ENCODE measurements at regions not wholly inside any gene's neighbourhood (a gene's known extent, or its start where the extent isn't known, plus 50 kb on each side); places are given as distances from the start of the nearest gene placed in this dataset.

DNA sequence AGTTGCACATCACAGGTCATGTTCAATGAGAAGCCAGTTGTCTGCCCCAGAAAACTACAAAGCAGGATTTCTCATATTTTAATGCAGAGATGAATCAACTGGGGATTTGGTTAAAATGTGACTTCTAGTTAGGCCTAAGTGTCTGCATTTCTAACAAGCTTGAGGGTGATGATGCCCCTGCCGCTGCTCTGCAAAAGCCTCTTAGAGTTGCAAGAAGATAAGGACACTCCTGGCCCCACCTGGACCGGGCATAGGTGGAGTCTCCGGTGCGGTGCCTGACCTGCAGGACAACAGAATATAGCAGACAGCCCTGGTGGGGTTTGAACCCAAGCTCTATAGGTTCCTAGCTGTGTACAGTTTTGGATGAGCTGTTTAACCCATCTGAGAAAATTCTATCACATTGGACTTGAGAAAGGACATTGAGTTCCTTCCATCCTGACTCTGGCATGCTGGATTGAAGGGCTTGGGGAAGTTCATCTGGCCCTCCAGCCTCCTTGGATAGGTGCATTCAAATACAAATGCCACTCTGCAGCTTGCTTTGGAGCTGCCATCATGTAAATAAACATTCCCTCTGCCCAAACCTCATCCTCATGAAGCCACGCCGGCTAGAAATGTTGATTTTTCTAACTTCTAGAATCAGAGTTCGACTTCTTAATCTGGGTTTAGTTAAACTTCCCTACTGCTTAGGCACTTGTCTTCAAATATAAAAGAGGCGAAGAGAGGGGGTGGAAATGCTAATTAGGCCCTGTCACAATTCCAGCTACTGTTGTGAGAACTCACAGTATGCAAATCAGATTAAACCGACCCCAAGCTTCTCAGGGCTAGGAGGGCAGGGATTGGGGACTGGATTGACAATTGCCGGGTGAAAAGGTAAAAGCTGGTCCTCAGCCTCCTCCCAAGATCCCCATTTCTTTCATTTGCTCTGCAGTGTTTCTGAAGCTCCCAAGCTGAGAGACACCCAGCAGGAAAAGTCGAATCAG, 1225.6 kb downstream of the VRK1 start:
- no peak for DNase-seq (ENCODE audit: low read depth)

DNA sequence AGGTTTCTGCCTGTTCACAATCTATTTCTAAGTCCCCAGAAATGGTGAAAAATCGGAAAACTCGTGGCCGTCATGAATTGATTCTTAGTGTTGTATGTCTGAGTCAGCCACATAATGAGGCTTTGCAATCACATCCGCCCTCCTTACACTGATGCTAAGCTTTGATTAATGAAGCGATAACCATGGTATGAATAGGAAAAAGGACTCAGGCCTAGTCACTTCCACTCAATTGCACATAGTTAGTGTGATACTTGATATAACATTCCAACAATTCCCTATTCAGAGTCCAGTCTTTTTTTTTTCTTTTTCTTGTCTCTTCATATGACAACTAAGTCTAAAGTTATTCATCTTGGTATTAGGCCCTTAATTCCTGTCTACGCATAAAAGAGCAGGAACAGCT, 1231.0 kb downstream of the VRK1 start:
- DNase-seq (ENCODE audit: low read depth) = no peak

GRCh38 chr14:98035396-98035795, 1236.6 kb downstream of the BCL11B start:
- DNase-seq (ENCODE audit: low read depth) = no peak

- DNase-seq (ENCODE audit: low read depth) = no peak
Measured at GRCh38 chr14:98037831-98038230, 1234.2 kb downstream of the BCL11B start.

DNA sequence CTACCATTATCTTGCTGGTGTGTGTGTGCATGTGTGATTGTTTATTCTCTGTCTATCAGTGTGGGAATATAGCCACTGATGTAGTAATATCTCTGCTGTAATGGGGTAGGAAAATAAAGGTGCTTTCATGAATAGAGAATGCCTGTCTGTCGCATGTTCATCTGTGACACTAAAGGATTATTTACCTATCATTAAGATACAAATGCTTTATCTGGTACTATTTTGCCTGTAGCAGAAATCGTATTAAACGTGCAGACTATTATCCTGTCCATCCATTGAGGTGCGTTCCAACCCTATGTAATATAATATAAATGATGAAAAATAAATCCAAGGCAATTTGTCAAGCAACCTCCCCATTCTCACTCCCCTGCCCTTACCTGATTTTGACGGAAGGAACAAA, 1215.1 kb downstream of the BCL11B start:
- no peak for DNase-seq (ENCODE audit: low read depth)

- no peak for DNase-seq (ENCODE audit: low read depth)
Measured at GRCh38 chr14:98059106-98059505, 1212.9 kb downstream of the BCL11B start.

GRCh38 chr14:98062083-98062482, 1209.9 kb downstream of the BCL11B start:
- DNase-seq (ENCODE audit: low read depth) = no peak

DNA sequence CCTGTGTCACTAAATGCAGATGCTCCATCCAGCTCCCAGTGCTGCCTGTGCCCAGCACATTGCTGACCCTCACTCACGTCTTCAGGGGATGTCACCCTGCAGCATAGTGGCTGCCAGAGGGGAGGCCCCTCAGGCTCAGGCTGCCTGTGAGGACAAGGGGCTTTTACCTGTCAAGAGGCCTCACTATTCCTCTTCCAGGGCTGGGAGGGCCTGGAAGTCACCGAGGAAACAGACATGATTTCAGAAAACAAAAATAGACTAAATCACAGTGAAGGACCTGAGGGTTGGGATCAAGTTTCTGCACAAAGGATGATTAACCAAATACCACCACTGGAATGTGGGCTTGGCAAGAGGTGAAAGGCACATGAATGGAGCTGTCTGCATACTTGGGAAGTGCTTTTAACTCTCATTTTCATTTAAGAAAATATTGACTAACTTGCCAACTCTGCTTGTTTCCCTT, 1202.3 kb downstream of the BCL11B start:
- DNase-seq (ENCODE audit: low read depth) = no peak

- DNase-seq (ENCODE audit: low read depth) = no peak
Measured at GRCh38 chr14:98070536-98070935, 1201.5 kb downstream of the BCL11B start.

- DNase-seq (ENCODE audit: low read depth) = no peak
Measured at GRCh38 chr14:98074111-98074510, 1197.9 kb downstream of the BCL11B start.

- no peak for DNase-seq (ENCODE audit: low read depth)
Measured at GRCh38 chr14:98077176-98077575, 1194.8 kb downstream of the BCL11B start.

DNA sequence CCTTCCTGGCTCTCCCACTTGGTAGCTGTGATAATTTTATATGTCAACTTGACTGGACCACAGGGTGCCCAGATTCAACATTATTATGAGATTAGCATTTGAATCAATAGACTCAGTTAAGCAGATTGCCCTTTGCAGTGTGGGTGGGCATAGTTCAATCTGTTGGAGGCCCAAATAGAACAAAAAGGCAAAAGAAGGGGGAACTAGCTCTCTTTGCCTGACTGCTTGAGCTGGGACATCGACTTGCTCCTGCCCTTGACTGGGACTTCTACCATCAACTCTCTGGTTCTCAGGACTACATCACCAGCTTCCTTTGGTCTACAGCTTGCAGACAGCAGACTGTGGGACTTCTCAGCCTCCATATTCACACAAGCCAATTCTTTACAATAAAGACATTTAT, 1189.2 kb downstream of the BCL11B start:
- no peak for DNase-seq (ENCODE audit: low read depth)

- no peak for DNase-seq (ENCODE audit: low read depth)
Measured at GRCh38 chr14:98085751-98086150, 1186.2 kb downstream of the BCL11B start.

DNA sequence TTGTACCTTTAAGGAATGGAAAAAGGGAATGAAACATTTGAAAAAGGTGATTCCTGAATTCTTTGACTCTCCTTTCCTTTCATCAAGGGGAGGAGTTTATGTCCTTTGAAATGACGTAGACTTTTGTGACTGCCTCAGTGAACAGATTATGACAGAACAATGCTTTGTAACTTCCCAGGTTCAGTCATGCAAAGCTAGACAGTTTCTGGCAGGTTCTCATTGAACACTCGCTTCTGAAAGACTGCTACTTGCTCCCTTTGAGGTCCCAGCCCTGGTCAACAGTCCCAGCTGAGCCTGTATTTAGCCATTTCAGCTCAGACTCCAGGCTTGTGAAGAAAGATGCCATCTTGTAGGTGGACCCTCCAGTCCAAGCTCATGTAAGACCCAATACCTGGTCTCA, 1178.9 kb downstream of the BCL11B start:
- DNase-seq (ENCODE audit: low read depth) = no peak

DNA sequence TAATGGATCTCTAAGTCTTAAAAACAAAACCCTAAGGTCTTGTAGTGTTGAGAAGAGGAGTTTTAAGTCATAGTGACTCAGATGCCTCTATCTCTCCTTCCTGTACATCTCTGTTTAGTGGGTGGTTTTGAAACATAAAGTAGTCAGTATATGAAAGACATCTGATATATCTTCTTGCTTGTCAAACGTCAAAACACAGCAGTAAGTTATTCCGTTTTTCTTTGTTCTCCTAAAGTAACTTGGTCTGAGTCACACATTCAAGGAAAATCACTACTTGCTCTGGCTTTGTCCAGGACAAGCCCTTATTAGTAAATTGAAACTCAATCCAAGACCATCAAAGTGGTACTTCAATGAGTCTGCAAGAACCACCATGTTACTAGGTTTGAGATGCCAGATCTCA, 1172.5 kb downstream of the BCL11B start:
- DNase-seq (ENCODE audit: low read depth) = no peak

DNA sequence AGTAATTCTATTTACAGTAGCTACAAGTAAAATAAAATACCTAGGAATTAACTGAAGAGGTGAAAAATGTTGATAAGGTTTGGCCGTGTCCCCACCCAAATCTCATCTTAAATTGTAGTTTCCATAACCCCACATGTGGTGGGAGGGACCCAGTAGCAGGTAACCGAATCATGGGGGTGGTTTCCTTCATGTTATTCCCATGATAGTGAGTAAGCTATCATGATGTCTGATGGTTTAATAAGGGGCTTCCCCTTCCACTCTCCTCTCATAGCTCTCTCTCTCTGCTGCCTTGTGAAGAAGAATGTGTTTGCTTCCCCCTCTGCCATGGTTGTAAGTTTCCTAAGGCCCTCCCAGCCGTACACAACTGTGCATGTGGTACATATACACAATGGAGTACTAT, 1170.7 kb downstream of the BCL11B start:
- no peak for DNase-seq (ENCODE audit: low read depth)

DNA sequence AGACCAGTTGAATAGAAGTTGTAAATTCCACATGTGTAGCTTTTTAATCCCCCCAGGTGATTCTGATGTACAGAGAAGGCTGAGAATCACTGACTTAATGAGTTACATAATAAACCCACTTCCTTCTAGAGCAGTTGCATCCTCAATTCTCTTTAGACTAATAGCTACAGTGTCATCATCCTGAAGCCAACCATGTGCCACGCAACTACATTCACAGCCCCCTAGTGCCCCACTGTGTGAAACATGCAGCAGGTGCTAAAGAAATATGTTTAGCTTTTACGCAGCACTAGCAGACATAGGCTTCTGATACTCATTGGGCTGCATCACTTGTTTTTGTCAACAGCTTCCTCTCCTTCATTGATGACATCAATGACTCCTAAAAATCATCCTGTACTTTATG, 1168.3 kb downstream of the BCL11B start:
- DNase-seq (ENCODE audit: low read depth) = no peak

DNA sequence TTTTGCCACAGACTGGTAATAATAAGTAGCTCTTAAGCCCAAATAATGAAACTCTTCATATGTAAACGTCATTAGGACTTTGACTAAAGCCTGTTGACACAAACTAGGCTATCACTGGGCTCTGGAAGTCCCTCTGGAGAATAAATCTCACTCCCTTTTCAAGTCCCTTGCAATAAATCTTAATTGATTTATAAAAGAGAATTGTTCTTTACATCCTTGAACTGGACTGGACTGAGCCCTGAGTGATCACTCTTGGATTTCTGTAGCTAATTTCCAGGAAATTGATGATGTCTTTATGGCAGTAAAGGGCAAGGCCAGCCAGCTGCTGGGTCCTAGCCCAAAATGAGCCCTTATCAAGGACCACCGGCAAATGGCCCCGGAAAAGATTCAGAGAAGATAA, 1162.7 kb downstream of the BCL11B start:
- DNase-seq (ENCODE audit: low read depth) = no peak

GRCh38 chr14:98112194-98112780, 1159.7 kb downstream of the BCL11B start:
- no peak for DNase-seq (ENCODE audit: low read depth)

DNA sequence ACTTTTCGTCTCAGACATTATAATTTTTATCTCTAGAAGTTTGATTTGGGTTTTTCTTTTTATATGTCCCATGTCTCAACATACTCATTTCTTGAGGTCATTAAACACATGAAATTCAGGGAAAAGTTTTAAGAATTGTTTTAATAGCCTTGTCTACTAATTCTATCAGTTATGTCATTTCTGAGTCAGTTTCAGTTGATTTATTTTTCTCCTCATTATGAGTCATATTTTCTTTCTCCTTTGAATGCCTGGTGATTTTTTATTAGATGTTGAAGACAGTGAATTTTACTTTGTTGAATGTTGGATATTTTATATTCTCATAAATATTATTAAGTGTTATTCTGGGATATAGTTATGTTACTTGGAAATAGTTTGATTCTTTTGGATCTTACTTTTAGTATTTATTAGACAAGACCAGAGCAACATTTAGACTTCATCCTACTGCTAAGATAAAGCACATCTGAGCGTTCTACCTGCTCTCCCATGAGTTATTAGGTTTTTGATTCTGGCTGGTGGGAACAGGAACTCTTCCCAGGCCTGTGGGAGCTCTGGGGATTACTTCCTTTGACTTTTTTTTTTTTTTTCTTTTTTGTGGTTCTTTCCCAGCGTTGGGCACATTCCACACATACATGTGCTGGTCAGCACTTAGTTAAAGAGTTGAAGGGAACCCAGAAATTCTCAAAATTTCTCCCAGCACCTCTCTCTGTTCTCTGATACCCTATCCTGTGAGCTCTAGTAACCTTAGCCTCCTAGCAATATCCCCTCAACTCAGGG, 1157.7 kb downstream of the BCL11B start:
- no peak for DNase-seq (ENCODE audit: low read depth)

DNA sequence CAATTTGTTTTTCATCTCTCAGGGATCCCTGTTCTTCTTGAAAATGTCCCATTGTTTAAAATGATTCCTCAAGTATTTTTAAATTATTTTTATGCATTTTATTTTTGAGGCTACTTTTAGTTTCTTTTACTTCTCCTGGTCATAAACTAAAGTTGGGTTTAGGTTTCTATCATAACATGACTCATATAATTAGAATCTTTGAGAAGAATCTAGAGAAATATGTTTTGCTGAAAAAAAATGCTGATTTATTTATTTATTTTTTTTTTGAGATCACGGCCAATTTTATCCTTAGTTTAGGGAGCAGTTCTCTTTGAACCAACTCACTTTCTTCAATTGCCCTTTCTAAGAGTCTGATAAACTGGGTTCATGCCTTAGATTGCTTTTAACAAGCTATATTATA, 1157.1 kb downstream of the BCL11B start:
- DNase-seq (ENCODE audit: low read depth) = no peak

DNA sequence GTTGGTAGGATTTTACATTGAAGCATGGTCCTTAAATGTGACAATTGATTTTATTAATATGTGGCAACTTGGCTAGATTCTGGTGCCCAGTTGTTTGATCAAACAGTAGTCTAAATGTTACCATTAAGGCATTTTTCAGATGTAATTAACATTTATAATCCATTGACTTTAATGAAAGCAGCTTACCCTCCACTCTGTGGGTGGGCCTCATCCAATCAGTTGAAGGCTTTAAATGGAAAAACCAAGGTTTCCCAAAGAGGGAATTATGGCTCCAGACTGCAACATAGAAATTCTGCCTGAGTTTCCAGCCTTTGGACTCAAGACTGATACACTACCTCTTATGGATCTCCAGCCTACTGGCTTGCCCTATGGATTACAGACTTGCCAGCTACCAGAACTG, 1153.2 kb downstream of the BCL11B start:
- no peak for DNase-seq (ENCODE audit: low read depth)

DNA sequence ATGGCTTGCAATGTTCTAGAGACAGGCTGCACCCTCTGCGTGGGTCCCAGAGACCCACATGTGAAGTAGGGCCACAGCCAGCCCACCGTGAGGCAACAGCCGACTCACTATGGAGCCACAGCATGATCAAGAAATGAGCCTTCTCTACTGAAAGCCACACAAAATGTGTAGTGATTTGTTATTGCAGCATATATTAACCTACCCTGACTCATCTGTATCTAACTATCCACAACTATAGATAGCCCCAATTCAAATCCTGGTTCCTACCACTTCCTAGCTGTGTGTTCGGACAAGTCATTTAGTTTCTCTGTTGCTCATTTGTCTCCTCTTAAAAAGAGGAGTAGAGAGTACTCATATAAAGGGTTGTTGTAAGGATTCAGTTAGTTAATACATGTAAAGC, 1152.3 kb downstream of the BCL11B start:
- DNase-seq (ENCODE audit: low read depth) = no peak

Measured in fibroblast of the conjunctiva (primary cell).